ENCODE measurements at regions not wholly inside any gene's neighbourhood (a gene's known extent, or its start where the extent isn't known, plus 50 kb on each side); places are given as distances from the start of the nearest gene placed in this dataset.
"Not testable (repeated sequence)": the region's sequence is repeated elsewhere in the genome, so short reads cannot be mapped to it uniquely, and the experiment has no call there.

DNA sequence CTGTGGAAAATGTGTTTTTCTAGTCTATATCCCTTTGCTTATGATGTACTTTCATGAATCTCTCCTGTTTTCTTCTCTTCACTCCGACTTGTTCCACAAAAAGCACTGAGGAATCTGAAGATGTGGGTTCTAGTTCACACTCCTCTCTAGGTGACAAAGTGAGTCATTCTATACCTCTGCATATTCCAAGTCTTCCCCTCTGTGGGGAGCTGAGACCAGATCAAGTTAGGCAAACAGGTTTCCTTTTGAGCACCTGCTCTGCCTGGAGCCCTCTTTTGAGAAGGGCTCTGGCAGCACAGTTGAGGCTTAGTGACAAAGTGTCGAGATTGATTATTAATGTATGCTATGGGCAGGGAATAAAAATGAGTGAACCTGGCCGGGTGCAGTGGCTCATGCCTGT is 82.4 kb upstream of the VGLL4 start:
- dilution Hi-C loops (cut with MboI; ENCODE audit: extremely low pct_ligation_motif_present, low sequenced_read_pairs), result no loop called here
- peaks cover 9% of the 10 kb centered on the region for H3K27me3 ChIP-seq (ENCODE audit: control insufficient read depth, extremely low read depth, insufficient read depth, low read length)

GRCh38 chr3:11725340-11725641 is 81.6 kb upstream of the VGLL4 start:
- H3K27ac ChIP-seq (ENCODE audit: control insufficient read depth, insufficient read depth, low read length); H3K9ac ChIP-seq (ENCODE audit: control insufficient read depth, extremely low read depth, insufficient read depth, low read length); H3K9me3 ChIP-seq (ENCODE audit: control insufficient read depth, low read depth, low read length); H3K79me2 ChIP-seq (ENCODE audit: control insufficient read depth, insufficient read depth, low read length); H4K20me1 ChIP-seq (ENCODE audit: control insufficient read depth, extremely low read depth, insufficient read depth, low read length); FAIRE-seq; H3K36me3 ChIP-seq (ENCODE audit: control insufficient read depth in 2 of 2, extremely low read depth in 1 of 2, insufficient read depth in 2 of 2, low read length in 2 of 2); H3K4me3 ChIP-seq (ENCODE audit: control insufficient read depth in 2 of 3, extremely low read depth in 1 of 3, insufficient read depth in 2 of 3, low read depth in 1 of 3, low read length in 3 of 3); DNase-seq (ENCODE audit: low read depth, low spot score); H3K9me1 ChIP-seq (ENCODE audit: control insufficient read depth, extremely low read depth, insufficient read depth, low read length); dilution Hi-C loops (cut with MboI; ENCODE audit: extremely low pct_ligation_motif_present, low sequenced_read_pairs); H3K4me2 ChIP-seq (ENCODE audit: control insufficient read depth, extremely low read depth, insufficient read depth, low read depth, low read length); H2AFZ ChIP-seq (ENCODE audit: control insufficient read depth, low read length); H3K27me3 ChIP-seq (ENCODE audit: control insufficient read depth, extremely low read depth, insufficient read depth, low read length): not testable (repeated sequence)
- peaks cover 13% of the 10 kb centered on the region for H3K4me1 ChIP-seq (ENCODE audit: control insufficient read depth, extremely low read depth, insufficient read depth, low read length)

More for the DNA sequence above, 82.4 kb upstream of the VGLL4 start:
- H3K36me3 ChIP-seq (ENCODE audit: control insufficient read depth in 2 of 2, extremely low read depth in 1 of 2, insufficient read depth in 2 of 2, low read length in 2 of 2), result no peaks in the 10 kb centered on the region
- no peaks in the 10 kb centered on the region for H3K9me1 ChIP-seq (ENCODE audit: control insufficient read depth, extremely low read depth, insufficient read depth, low read length)
- no peaks in the 10 kb centered on the region for H4K20me1 ChIP-seq (ENCODE audit: control insufficient read depth, extremely low read depth, insufficient read depth, low read length)
- H3K9ac ChIP-seq (ENCODE audit: control insufficient read depth, extremely low read depth, insufficient read depth, low read length), result no peak overlapping the region
- H2AFZ ChIP-seq (ENCODE audit: control insufficient read depth, low read length), result no peak overlapping the region
- DNase-seq (ENCODE audit: low read depth, low spot score) (no peak), FAIRE-seq (no peak)
- H3K79me2 ChIP-seq (ENCODE audit: control insufficient read depth, insufficient read depth, low read length), result no peaks in the 10 kb centered on the region
- peaks cover 7% of the 10 kb centered on the region for H3K4me1 ChIP-seq (ENCODE audit: control insufficient read depth, extremely low read depth, insufficient read depth, low read length)
- no peak overlapping the region for H3K4me3 ChIP-seq (ENCODE audit: control insufficient read depth in 2 of 3, extremely low read depth in 1 of 3, insufficient read depth in 2 of 3, low read depth in 1 of 3, low read length in 3 of 3)
- no peak overlapping the region for H3K4me2 ChIP-seq (ENCODE audit: control insufficient read depth, extremely low read depth, insufficient read depth, low read depth, low read length)
- no peak overlapping the region for H3K27ac ChIP-seq (ENCODE audit: control insufficient read depth, insufficient read depth, low read length)
- TF ChIP-seq, protein P1, sequence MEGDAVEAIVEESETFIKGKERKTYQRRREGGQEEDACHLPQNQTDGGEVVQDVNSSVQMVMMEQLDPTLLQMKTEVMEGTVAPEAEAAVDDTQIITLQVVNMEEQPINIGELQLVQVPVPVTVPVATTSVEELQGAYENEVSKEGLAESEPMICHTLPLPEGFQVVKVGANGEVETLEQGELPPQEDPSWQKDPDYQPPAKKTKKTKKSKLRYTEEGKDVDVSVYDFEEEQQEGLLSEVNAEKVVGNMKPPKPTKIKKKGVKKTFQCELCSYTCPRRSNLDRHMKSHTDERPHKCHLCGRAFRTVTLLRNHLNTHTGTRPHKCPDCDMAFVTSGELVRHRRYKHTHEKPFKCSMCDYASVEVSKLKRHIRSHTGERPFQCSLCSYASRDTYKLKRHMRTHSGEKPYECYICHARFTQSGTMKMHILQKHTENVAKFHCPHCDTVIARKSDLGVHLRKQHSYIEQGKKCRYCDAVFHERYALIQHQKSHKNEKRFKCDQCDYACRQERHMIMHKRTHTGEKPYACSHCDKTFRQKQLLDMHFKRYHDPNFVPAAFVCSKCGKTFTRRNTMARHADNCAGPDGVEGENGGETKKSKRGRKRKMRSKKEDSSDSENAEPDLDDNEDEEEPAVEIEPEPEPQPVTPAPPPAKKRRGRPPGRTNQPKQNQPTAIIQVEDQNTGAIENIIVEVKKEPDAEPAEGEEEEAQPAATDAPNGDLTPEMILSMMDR (optimal IDR thresholded peaks at IDR 0.05 in 1 of 3, IDR thresholded peaks at IDR 0.05 in 1 of 3, conservative IDR thresholded peaks at IDR 0.05 in 1 of 3; ENCODE audit: extremely low read depth in 1 of 3, insufficient read depth in 2 of 3, low read length in 3 of 3), result no peak
- no peak for TF ChIP-seq EZH2 (IDR thresholded peaks at IDR 0.05; ENCODE audit: low read length)
- no peaks in the 10 kb centered on the region for H3K9me3 ChIP-seq (ENCODE audit: control insufficient read depth, low read depth, low read length)

DNA sequence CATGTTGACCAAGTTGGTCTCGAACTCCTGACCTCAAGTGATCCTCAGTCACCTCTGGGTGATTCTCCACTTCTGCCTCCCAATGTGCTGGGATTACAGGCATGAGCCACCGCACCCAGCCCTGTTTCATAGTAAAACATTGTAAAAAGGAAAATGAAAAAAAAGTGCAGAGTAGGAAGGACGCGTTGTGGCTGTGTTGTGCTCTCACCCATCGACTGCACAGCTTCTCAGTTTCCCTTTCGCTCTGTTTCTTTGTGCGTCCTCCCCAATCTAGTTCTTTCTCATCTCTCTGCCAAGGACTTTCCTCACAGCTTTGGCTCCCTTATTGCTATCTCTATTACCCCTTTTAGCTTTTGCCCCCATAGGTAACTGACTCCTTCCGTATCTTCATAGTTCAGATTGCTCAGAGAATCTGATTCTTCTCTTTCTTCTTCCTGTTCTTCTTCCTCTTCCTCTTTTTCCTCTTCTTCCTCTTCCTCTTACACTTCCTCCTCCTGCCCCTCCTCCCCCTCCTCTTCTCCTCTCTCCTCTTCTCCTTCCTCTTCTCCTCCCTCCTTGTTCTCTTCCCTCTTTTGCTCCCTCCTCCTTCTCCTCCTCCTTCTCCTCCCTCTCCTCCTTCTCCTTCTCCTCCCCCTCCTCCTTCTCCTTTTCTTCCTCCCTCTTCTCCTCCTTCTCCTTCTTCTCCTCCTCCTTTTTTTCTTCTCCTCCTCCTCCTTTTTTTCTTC is 81.1 kb upstream of the VGLL4 start:
- H3K36me3 ChIP-seq (ENCODE audit: control insufficient read depth in 2 of 2, extremely low read depth in 1 of 2, insufficient read depth in 2 of 2, low read length in 2 of 2), result no peaks in the 10 kb centered on the region
- no peak overlapping the region for H3K4me2 ChIP-seq (ENCODE audit: control insufficient read depth, extremely low read depth, insufficient read depth, low read depth, low read length)
- no peak overlapping the region for H3K27ac ChIP-seq (ENCODE audit: control insufficient read depth, insufficient read depth, low read length)
- no peak overlapping the region for H3K9ac ChIP-seq (ENCODE audit: control insufficient read depth, extremely low read depth, insufficient read depth, low read length)
- FAIRE-seq (no peak), DNase-seq (ENCODE audit: low read depth, low spot score) (no peak)
- H2AFZ ChIP-seq (ENCODE audit: control insufficient read depth, low read length), result no peak overlapping the region
- no peaks in the 10 kb centered on the region for H4K20me1 ChIP-seq (ENCODE audit: control insufficient read depth, extremely low read depth, insufficient read depth, low read length)
- H3K4me1 ChIP-seq (ENCODE audit: control insufficient read depth, extremely low read depth, insufficient read depth, low read length), result peaks cover 13% of the 10 kb centered on the region
- TF ChIP-seq EZH2 (IDR thresholded peaks at IDR 0.05; ENCODE audit: low read length), result no peak
- TF ChIP-seq, protein P1 (optimal IDR thresholded peaks at IDR 0.05 in 1 of 3, IDR thresholded peaks at IDR 0.05 in 1 of 3, conservative IDR thresholded peaks at IDR 0.05 in 1 of 3; ENCODE audit: extremely low read depth in 1 of 3, insufficient read depth in 2 of 3, low read length in 3 of 3), result no peak
- H3K4me3 ChIP-seq (ENCODE audit: control insufficient read depth in 2 of 3, extremely low read depth in 1 of 3, insufficient read depth in 2 of 3, low read depth in 1 of 3, low read length in 3 of 3), result no peak overlapping the region
- no peaks in the 10 kb centered on the region for H3K9me1 ChIP-seq (ENCODE audit: control insufficient read depth, extremely low read depth, insufficient read depth, low read length)
- H3K27me3 ChIP-seq (ENCODE audit: control insufficient read depth, extremely low read depth, insufficient read depth, low read length), result peaks cover 9% of the 10 kb centered on the region
- H3K79me2 ChIP-seq (ENCODE audit: control insufficient read depth, insufficient read depth, low read length), result peaks cover 2% of the 10 kb centered on the region
- dilution Hi-C loops (cut with MboI; ENCODE audit: extremely low pct_ligation_motif_present, low sequenced_read_pairs), result no loop called here
- no peaks in the 10 kb centered on the region for H3K9me3 ChIP-seq (ENCODE audit: control insufficient read depth, low read depth, low read length)

Data from keratinocyte (primary cell).